HG03378 (cell line): ENCODE measurements at regions not wholly inside any gene's neighbourhood (a gene's known extent, or its start where the extent isn't known, plus 50 kb on each side); places are given as distances from the start of the nearest gene placed in this dataset.
A peak's percentile ranks its signal among the peaks of the same experiment; 100 is the strongest.
"Not testable (repeated sequence)": the region's sequence is repeated elsewhere in the genome, so short reads cannot be mapped to it uniquely, and the experiment has no call there.

Source experiments
- ATAC-seq: cut with Tn5 transposase; IDR thresholded peaks from one replicate; pipeline ENCODE4 v1.9.1; 2021; ENCODE audit warnings: mild to moderate bottlenecking, moderate library complexity; ENCODE audit not compliant: unreplicated experiment

DNA sequence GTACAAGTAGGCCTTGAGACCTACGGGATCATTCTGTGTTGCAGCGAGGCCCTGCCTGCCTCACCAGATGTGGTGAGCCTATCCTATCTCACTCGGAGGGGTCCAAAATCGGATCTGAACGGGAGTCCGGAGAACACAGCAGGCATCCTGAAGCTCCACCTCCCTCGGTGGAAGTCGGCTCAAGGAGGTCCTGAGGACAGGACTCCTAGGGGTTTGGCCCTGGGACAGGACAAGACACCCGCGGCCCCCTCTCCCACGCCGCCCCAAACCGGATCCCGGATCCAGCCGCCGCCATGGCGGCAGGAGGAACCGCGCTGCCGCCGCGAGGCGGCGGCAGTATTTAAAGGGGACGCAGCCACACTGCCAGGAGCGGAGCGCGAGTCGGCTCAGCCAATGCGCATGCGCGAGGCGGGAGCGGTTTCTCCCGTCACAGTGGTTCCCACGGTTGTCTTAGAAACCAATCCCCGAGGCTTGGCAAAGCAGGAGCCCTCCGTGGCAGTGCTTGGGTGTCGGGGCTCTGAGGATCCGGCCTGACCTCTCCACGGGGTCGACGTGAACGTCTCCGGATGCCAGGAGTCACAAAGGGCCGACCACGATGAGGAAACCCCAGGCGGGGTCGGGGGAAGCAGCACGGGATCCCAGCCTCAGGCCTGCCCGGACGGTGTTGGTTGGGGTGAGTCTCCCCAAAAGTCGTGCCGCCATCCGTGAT lies 454.6 kb upstream of the ZNG1F start:
- peak; percentile 96 for ATAC-seq

DNA sequence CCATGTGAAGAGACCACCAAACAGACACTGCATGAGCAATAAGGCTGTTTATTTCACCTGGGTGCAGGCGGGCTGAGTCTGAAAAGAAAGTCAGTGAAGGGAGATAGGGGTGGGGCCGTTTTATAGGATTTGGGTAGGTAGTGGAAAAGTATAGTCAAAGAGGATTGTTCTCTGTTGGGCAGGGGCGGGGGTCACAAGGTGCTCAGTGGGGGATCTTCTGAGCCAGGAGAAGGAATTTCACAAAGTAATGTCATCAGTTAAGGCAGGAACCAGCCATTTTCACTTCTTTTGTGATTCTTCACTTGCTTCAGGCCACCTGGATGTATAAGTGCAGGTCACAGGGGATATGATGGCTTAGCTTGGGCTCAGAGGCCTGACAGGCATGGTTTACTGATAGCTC lies 444.6 kb upstream of the ZNG1F start:
- not testable (repeated sequence) for ATAC-seq

DNA sequence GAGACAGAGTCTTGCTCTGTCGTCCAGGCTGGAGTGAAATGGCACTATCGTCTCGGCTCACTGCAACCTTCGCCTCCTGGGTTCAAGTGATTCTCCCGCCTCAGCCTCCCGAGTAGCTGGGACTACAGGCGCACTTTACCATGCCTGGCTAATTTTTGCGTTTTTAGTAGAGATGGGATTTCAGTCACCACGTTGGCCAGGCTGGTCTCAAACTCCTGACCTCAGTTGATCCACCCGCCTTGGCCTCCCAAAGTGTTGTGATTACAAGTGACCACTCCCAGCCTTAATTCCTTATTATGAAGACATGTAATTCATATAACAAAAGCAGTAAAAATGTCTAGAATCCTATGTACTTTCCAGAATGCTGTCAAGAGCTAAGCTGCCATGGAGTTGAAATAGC lies 434.5 kb upstream of the ZNG1F start:
- ATAC-seq, result not testable (repeated sequence)

DNA sequence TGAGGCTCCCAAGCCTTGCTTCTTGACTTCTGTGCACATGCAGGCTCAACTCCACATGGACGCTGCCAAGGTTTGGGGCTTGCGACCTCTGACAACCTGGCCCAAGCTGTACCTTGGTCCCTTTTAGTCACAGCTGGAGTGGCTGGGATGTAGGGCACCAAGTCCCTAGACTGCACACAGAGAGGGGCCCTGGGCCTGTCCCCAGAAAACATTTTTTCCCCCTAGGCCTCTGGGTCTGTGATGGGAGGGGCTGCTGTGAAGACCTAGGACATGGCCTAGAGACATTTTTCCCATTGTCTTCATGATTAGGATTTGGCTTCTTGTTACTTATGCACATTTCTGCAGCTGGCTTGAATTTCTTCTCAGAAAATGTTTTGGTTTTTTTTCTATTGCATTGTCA lies 430.1 kb upstream of the ZNG1F start:
- ATAC-seq, result not testable (repeated sequence)

DNA sequence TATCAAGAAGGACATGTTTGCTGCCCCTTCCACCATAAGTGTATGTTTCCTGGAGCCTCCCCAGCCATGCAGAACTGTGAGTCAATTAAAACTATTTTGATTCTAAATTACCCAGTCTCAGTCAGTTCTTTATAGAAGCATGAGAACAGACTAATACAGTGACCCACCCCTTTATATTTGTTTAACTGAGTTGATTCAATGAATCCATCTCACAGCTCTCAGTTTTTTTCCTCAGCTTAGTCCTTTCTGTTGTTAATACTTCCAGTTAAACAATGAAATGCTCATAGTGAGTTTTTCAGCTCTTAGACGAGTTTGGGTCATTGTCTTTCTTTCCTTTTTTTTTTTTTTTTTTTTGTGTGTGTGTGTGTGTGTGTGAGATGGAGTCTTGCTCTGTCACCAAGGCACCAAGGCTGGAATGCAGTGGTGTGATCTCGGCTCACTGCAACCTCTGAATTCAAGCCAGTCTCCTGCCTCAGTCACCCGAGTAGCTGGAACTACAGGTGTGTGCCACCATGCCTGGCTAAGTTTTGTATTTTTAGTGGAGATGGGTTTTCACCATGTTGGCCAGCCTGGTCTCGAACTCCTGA lies 417.9 kb upstream of the ZNG1F start:
- ATAC-seq, result not testable (repeated sequence)

DNA sequence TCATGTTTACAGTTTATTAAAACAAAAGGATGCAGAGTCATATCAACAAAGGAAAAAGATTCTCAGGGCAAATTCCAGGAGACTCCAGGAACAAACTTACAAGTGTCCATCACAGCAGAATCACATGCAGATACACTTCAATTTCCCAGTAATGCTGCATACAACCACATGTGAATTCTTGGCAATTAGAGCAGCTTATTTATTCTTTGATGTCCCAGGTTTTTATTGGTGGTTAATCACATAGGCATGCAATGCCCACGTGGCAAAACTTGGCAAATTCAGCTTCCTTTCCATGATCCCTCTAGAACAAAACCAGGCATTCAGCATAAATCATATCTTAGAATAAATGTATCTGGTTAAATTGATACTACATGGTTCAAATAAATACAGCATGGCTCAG lies 376.5 kb upstream of the ZNG1F start:
- not testable (repeated sequence) for ATAC-seq
